Heart left ventricle (tissue), 16 donors: ENCODE measurements at regions not wholly inside any gene's neighbourhood (a gene's known extent, or its start where the extent isn't known, plus 50 kb on each side); places are given as distances from the start of the nearest gene placed in this dataset.
"Not testable (repeated sequence)": the region's sequence is repeated elsewhere in the genome, so short reads cannot be mapped to it uniquely, and the experiment has no call there.

Experiments
- ATAC-seq, 4 donors: fragments of 200-7000 bp; cut with Tn5 transposase; one replicate each; pipeline ENCODE4 v1.9.1; 2020 to 2022; ENCODE audit warnings: moderate library complexity in 4 of 4, mild to moderate bottlenecking in 3 of 4, moderate number of reproducible peaks in 1 of 4
- DNase-seq, 5 donors: peaks; one replicate each; pipeline ENCODE4 v3.0.0-alpha.2; 2020
- H3K27ac ChIP-seq, 12 donors: fragments of 200-600 bp; sonication (generic) in 4 of 12; one replicate each; pipeline versions ENCODE4 v1.5.0 to v1.8.0; 2016 to 2022; ENCODE audit warnings: mild to moderate bottlenecking in 2 of 12
- H3K27me3 ChIP-seq, 9 donors: fragments of 200-600 bp; sonication (generic) in 2 of 9; one replicate each; pipeline versions ENCODE4 v1.5.1 to v1.8.0; 2016 to 2022; ENCODE audit warnings: mild to moderate bottlenecking in 3 of 9
- H3K36me3 ChIP-seq, 9 donors: fragments of 200-600 bp; sonication (generic) in 2 of 9; one replicate each; pipeline versions ENCODE4 v1.5.0 to v1.8.0; 2018 to 2022; ENCODE audit warnings: mild to moderate bottlenecking in 2 of 9
- H3K4me1 ChIP-seq, 12 donors: fragments of 200-600 bp; sonication (generic) in 4 of 12; one replicate each; pipeline versions ENCODE4 v1.5.0 to v1.8.0; 2016 to 2022; ENCODE audit warnings: mild to moderate bottlenecking in 3 of 12
- H3K4me3 ChIP-seq, 12 donors: fragments of 200-600 bp; sonication (generic) in 4 of 12; one replicate each; pipeline versions ENCODE4 v1.5.0 to v1.8.0; 2017 to 2022; ENCODE audit warnings: mild to moderate bottlenecking in 9 of 12, moderate library complexity in 4 of 12
- H3K9me3 ChIP-seq, 12 donors: fragments of 200-600 bp; sonication (generic) in 4 of 12; one replicate each; pipeline versions ENCODE4 v1.5.0 to v1.8.0; 2016 to 2022; ENCODE audit warnings: mild to moderate bottlenecking in 1 of 12
- CTCF ChIP-seq, 12 donors: fragments of 200-600 bp; sonication (generic) in 4 of 12; IDR thresholded peaks; one replicate each; pipeline versions ENCODE4 v1.5.0 to v1.8.0; 2018 to 2022; ENCODE audit warnings: antibody characterized with exemption in 12 of 12, mild to moderate bottlenecking in 5 of 12
- POLR2A ChIP-seq, 2 donors: fragments of 450-650 bp; IDR thresholded peaks; one replicate each; pipeline ENCODE4 v1.6.1; 2017; ENCODE audit warnings: antibody characterized with exemption in 2 of 2, mild to moderate bottlenecking in 2 of 2, moderate library complexity in 2 of 2
- WGBS, 4 donors: extraction: QIAGEN DNeasy Blood & Tissue Kit in 2 of 4; methylation state at CpG; one replicate each; pipeline versions ENCODE4 v1.1.5 to v1.1.7; 2013 to 2018; 5-methylcytosine and 5-hydroxymethylcytosine counted together
- intact Hi-C, 10 donors: fragments of 100-400 bp; cut with DNase I; formaldehyde crosslinking; loops; one replicate each; pipeline versions ENCODE4 v1.11.1 to v1.14.2; 2022
- donor health status: ischemic (EF 13 %, LVEDD 7.1; RV severe dilation, severe dysfunction).
- donor health status: healthy with polysubstance abuse.
- donor health status: DM: no; HTN: yes; CAD: no.
- donor health status: DM: no; HTN: no; CAD: no.
- donor health status: ischemic (EF 25% LVEDD 6.9; RV normal size, moderate dysfunction).
- donor health status: ischemic (EF 25% LVEDD 5.7; RV mildly dilated, moderate dysfunction).
- donor health status: healthy.
- donor health status: DM: yes; HTN: yes; CAD: no.
- donor health status: ischemic (EF 35%, LVEDD 5.7; RV mildly dilated, moderate dysfunction).
- donor health status: nonischemic (EF 11% LVEDD 7.7; RV severe dilation, severe dysfunction).
- donor health status: DM: yes; HTN: yes; CAD: no.
- donor health status: PGD.
- donor health status: ischemic (EF 29% LVEDD 5.4; RV normal size, mild dysfunction).
- donor health status: nonischemic (EF 23%, LVEDD 6.1; RV moderate dilation, normal function).

- no peaks in the 10 kb centered on the region for H3K4me1 ChIP-seq
- intact Hi-C loops, result loop anchor here in 1 of 10 donors (10.0 kb wide), 1 partner anchor 46 kb away; no protein-coding TSS in a partner anchor
- ATAC-seq (no peak), DNase-seq (no peak)
- H3K27me3 ChIP-seq, result no peaks in the 10 kb centered on the region
- H3K27ac ChIP-seq, result no peak overlapping the region
- TF ChIP-seq POLR2A (IDR thresholded peaks at IDR 0.05) (no peak), CTCF (IDR thresholded peaks at IDR 0.05) (no peak)
- H3K4me3 ChIP-seq, result no peak overlapping the region
- WGBS, 4 donors, result 85 to 95% (median 93%) methylated on average over 4 of the region's 4 CpGs
- H3K36me3 ChIP-seq, result no peaks in the 10 kb centered on the region
- peaks cover 0 to 23% (median 18%) of the 10 kb centered on the region in 12 donors for H3K9me3 ChIP-seq
Measured at GRCh38 chr20:47428851-47429336, 72.4 kb upstream of the ZMYND8 start.

- Histone ChIP-seq H3K4me3 (no peak overlapping the region), H3K4me1 (no peaks in the 10 kb centered on the region), H3K36me3 (no peaks in the 10 kb centered on the region), H3K27me3 (no peaks in the 10 kb centered on the region), H3K27ac (no peak overlapping the region), H3K9me3 (peaks cover 0 to 23% (median 18%) of the 10 kb centered on the region in 12 donors)
- 90 to 100% (median 97%) methylated on average over 3 of the region's 3 CpGs for WGBS, 4 donors
- TF ChIP-seq POLR2A (IDR thresholded peaks at IDR 0.05) (no peak), CTCF (IDR thresholded peaks at IDR 0.05) (no peak)
- intact Hi-C loops, result loop anchor here in 1 of 10 donors (10.0 kb wide), 1 partner anchor 45 kb away; no protein-coding TSS in a partner anchor
- ATAC-seq (no peak), DNase-seq (no peak)
Measured at GRCh38 chr20:47429409-47429808, 72.3 kb upstream of the NCOA3 start.

- DNase-seq, result no peak
- intact Hi-C loops, result no loop called here
- H3K36me3 ChIP-seq, result no peaks in the 10 kb centered on the region
- H3K27me3 ChIP-seq, result no peaks in the 10 kb centered on the region
- no peaks in the 10 kb centered on the region for H3K4me1 ChIP-seq
- ATAC-seq, result no peak
- peaks cover 0 to 22% (median 18%) of the 10 kb centered on the region in 12 donors for H3K9me3 ChIP-seq
- TF ChIP-seq POLR2A (IDR thresholded peaks at IDR 0.05) (no peak), CTCF (IDR thresholded peaks at IDR 0.05) (no peak)
- 93 to 97% (median 95%) methylated on average over 5 of the region's 5 CpGs for WGBS, 4 donors
- no peak overlapping the region for H3K4me3 ChIP-seq
- no peak overlapping the region for H3K27ac ChIP-seq
Measured at GRCh38 chr20:47430862-47431588, 70.7 kb upstream of the NCOA3 start.

- peaks cover 0 to 5% (median under 1%) of the 10 kb centered on the region in 12 donors for H3K9me3 ChIP-seq
- no peaks in the 10 kb centered on the region for H3K4me1 ChIP-seq
- DNase-seq (no peak), ATAC-seq (no peak)
- TF ChIP-seq POLR2A (IDR thresholded peaks at IDR 0.05) (no peak), CTCF (IDR thresholded peaks at IDR 0.05) (no peak)
- H3K27ac ChIP-seq, result no peak overlapping the region
- no peaks in the 10 kb centered on the region for H3K36me3 ChIP-seq
- intact Hi-C loops, result no loop called here
- H3K27me3 ChIP-seq, result no peaks in the 10 kb centered on the region
- H3K4me3 ChIP-seq, result no peak overlapping the region
- 73 to 76% (median 75%) methylated on average over 3 of the region's 3 CpGs for WGBS, 4 donors
Measured at GRCh38 chr20:47432834-47433210, 68.9 kb upstream of the NCOA3 start.

GRCh38 chr20:47434128-47434779, 67.4 kb upstream of the NCOA3 start:
- ATAC-seq, intact Hi-C loops, H3K27me3 ChIP-seq, H3K36me3 ChIP-seq, H3K27ac ChIP-seq, DNase-seq, H3K4me1 ChIP-seq, H3K9me3 ChIP-seq, H3K4me3 ChIP-seq: not testable (repeated sequence)
- WGBS, 4 donors, result 93 to 95% (median 94%) methylated on average over 13 of the region's 13 CpGs
